Fibroblast of villous mesenchyme (primary cell): ENCODE measurements at regions not wholly inside any gene's neighbourhood (a gene's known extent, or its start where the extent isn't known, plus 50 kb on each side); places are given as distances from the start of the nearest gene placed in this dataset.

ENCODE experiments used
- DNase-seq: peaks from one replicate; pipeline ENCODE4 v3.0.0-alpha.2; 2010; ENCODE audit warnings: low read depth
- H3K4me3 ChIP-seq: 2 replicates; pipeline ENCODE4 v1.5.1; 2011; ENCODE audit warnings: low read depth, mild to moderate bottlenecking, low read length
- CTCF ChIP-seq: IDR thresholded peaks from 2 replicates; pipeline ENCODE4 v1.5.1; 2012; ENCODE audit warnings: low read depth, mild to moderate bottlenecking, low read length; ENCODE audit not compliant: insufficient read depth

GRCh38 chr2:4415810-4416413, 712.5 kb downstream of the DCDC2C start:
- H3K4me3 ChIP-seq, result no peak overlapping the region
- DNase-seq, result no peak
- no peak for TF ChIP-seq CTCF

GRCh38 chr2:4416431-4416830, 713.1 kb downstream of the DCDC2C start:
- TF ChIP-seq CTCF, result no peak
- H3K4me3 ChIP-seq, result no peak overlapping the region
- no peak for DNase-seq

GRCh38 chr2:4417771-4418170, 714.4 kb downstream of the DCDC2C start:
- no peak overlapping the region for H3K4me3 ChIP-seq
- no peak for DNase-seq
- no peak for TF ChIP-seq CTCF

GRCh38 chr2:4420032-4420431, 716.7 kb downstream of the DCDC2C start:
- H3K4me3 ChIP-seq, result no peak overlapping the region
- no peak for DNase-seq
- TF ChIP-seq CTCF, result no peak

- TF ChIP-seq CTCF, result no peak
- no peak overlapping the region for H3K4me3 ChIP-seq
- DNase-seq, result no peak
Observed at GRCh38 chr2:4424153-4424552, 720.8 kb downstream of the DCDC2C start.

GRCh38 chr2:4427083-4427482, 723.7 kb downstream of the DCDC2C start:
- no peak for TF ChIP-seq CTCF
- H3K4me3 ChIP-seq, result no peak overlapping the region
- DNase-seq, result no peak

- TF ChIP-seq CTCF, result no peak
- no peak for DNase-seq
- no peak overlapping the region for H3K4me3 ChIP-seq
Observed at GRCh38 chr2:4445821-4446220, 742.4 kb downstream of the DCDC2C start.
